ACC112 (cell line): ENCODE measurements at regions not wholly inside any gene's neighbourhood (a gene's known extent, or its start where the extent isn't known, plus 50 kb on each side); places are given as distances from the start of the nearest gene placed in this dataset.

Source experiments
- H2AFZ ChIP-seq: fragments of 200-600 bp; sonication (generic); one replicate; pipeline ENCODE4 v1.6.0; 2017; ENCODE audit warnings: antibody characterized with exemption, low read length; ENCODE audit not compliant: unreplicated experiment
- H3K27ac ChIP-seq: fragments of 200-600 bp; sonication (generic); 2 replicates; pipeline ENCODE4 v1.5.1; 2014; ENCODE audit warnings: low read depth, mild to moderate bottlenecking, antibody characterized with exemption, low read length, moderate library complexity
- H3K27me3 ChIP-seq: fragments of 200-600 bp; sonication (generic); 2 replicates; pipeline ENCODE4 v1.6.1; 2014; ENCODE audit warnings: mild to moderate bottlenecking, antibody characterized with exemption, low read length, moderate library complexity, mixed read lengths; ENCODE audit not compliant: insufficient read depth
- H3K36me3 ChIP-seq: fragments of 200-600 bp; sonication (generic); 2 replicates; pipeline ENCODE4 v1.6.1; 2016; ENCODE audit warnings: mild to moderate bottlenecking, antibody characterized with exemption, low read length, moderate library complexity, mixed read lengths; ENCODE audit not compliant: insufficient read depth
- H3K4me1 ChIP-seq: fragments of 200-600 bp; sonication (generic); one replicate; pipeline ENCODE4 v1.6.1; 2016; ENCODE audit warnings: low read length, mixed read lengths; ENCODE audit not compliant: insufficient read depth, unreplicated experiment, control insufficient read depth
- H3K4me3 ChIP-seq: fragments of 200-600 bp; sonication (generic); 2 replicates; pipeline ENCODE4 v1.5.1; 2014; ENCODE audit warnings: mild to moderate bottlenecking, low read depth, low read length
- H3K79me2 ChIP-seq: fragments of 200-600 bp; sonication (generic); one replicate; pipeline ENCODE4 v1.6.0; 2016; ENCODE audit warnings: low read length; ENCODE audit not compliant: control insufficient read depth, unreplicated experiment, insufficient read depth

- H2AFZ ChIP-seq: no peak overlapping the region
- no peaks in the 10 kb centered on the region for H3K27me3 ChIP-seq
- H3K4me1 ChIP-seq: no peaks in the 10 kb centered on the region
- H3K4me3 ChIP-seq: no peak overlapping the region
- H3K79me2 ChIP-seq: no peaks in the 10 kb centered on the region
- no peak overlapping the region for H3K27ac ChIP-seq
- H3K36me3 ChIP-seq: no peaks in the 10 kb centered on the region
These were observed 187.0 kb downstream of the CYRIA start for GRCh38 chr2:16478434-16479210.

- no peak overlapping the region for H3K4me3 ChIP-seq
- no peak overlapping the region for H3K27ac ChIP-seq
- H2AFZ ChIP-seq: no peak overlapping the region
- no peaks in the 10 kb centered on the region for H3K27me3 ChIP-seq
- no peaks in the 10 kb centered on the region for H3K79me2 ChIP-seq
- H3K36me3 ChIP-seq: no peaks in the 10 kb centered on the region
- no peaks in the 10 kb centered on the region for H3K4me1 ChIP-seq
These were observed 188.0 kb downstream of the CYRIA start for GRCh38 chr2:16477648-16478047.

GRCh38 chr2:16476866-16477265 is 188.8 kb downstream of the CYRIA start:
- Histone ChIP-seq H3K4me1 (no peaks in the 10 kb centered on the region), H3K27ac (no peak overlapping the region), H3K4me3 (no peak overlapping the region), H3K27me3 (no peaks in the 10 kb centered on the region), H3K79me2 (no peaks in the 10 kb centered on the region), H3K36me3 (no peaks in the 10 kb centered on the region), H2AFZ (no peak overlapping the region)

- Histone ChIP-seq H3K27me3 (no peaks in the 10 kb centered on the region), H3K4me3 (no peak overlapping the region), H3K36me3 (no peaks in the 10 kb centered on the region), H2AFZ (no peak overlapping the region), H3K4me1 (no peaks in the 10 kb centered on the region), H3K79me2 (no peaks in the 10 kb centered on the region), H3K27ac (no peak overlapping the region)
These were observed 189.6 kb downstream of the CYRIA start for GRCh38 chr2:16475986-16476567.

- no peaks in the 10 kb centered on the region for H3K4me1 ChIP-seq
- H3K27ac ChIP-seq: no peak overlapping the region
These were observed 190.0 kb downstream of the CYRIA start for GRCh38 chr2:16475586-16475985.

GRCh38 chr2:16473575-16473974 is 192.1 kb downstream of the CYRIA start:
- Histone ChIP-seq H3K27ac (no peak overlapping the region), H3K4me1 (no peaks in the 10 kb centered on the region), H3K79me2 (no peaks in the 10 kb centered on the region), H2AFZ (no peak overlapping the region), H3K4me3 (no peak overlapping the region), H3K27me3 (no peaks in the 10 kb centered on the region), H3K36me3 (no peaks in the 10 kb centered on the region)

More at GRCh38 chr2:16475586-16475985, 190.0 kb downstream of the CYRIA start:
- Histone ChIP-seq H3K79me2 (no peaks in the 10 kb centered on the region), H3K27me3 (no peaks in the 10 kb centered on the region), H2AFZ (no peak overlapping the region), H3K4me3 (no peak overlapping the region), H3K36me3 (no peaks in the 10 kb centered on the region)

GRCh38 chr2:16470936-16471490 is 194.6 kb downstream of the CYRIA start:
- no peaks in the 10 kb centered on the region for H3K4me1 ChIP-seq
- no peak overlapping the region for H3K4me3 ChIP-seq

GRCh38 chr2:16466821-16467151 is 198.8 kb downstream of the CYRIA start:
- H3K27ac ChIP-seq: no peak overlapping the region
- no peak overlapping the region for H3K4me3 ChIP-seq
- no peak overlapping the region for H2AFZ ChIP-seq
- no peaks in the 10 kb centered on the region for H3K36me3 ChIP-seq
- H3K27me3 ChIP-seq: no peaks in the 10 kb centered on the region
- no peaks in the 10 kb centered on the region for H3K79me2 ChIP-seq
- H3K4me1 ChIP-seq: no peaks in the 10 kb centered on the region

More at GRCh38 chr2:16470936-16471490, 194.6 kb downstream of the CYRIA start:
- Histone ChIP-seq H3K27me3 (no peaks in the 10 kb centered on the region), H3K79me2 (no peaks in the 10 kb centered on the region), H3K36me3 (no peaks in the 10 kb centered on the region), H3K27ac (no peak overlapping the region), H2AFZ (no peak overlapping the region)

- no peak overlapping the region for H2AFZ ChIP-seq
- H3K4me3 ChIP-seq: no peak overlapping the region
- no peak overlapping the region for H3K27ac ChIP-seq
- H3K36me3 ChIP-seq: no peaks in the 10 kb centered on the region
- H3K4me1 ChIP-seq: no peaks in the 10 kb centered on the region
- no peaks in the 10 kb centered on the region for H3K79me2 ChIP-seq
- H3K27me3 ChIP-seq: no peaks in the 10 kb centered on the region
These were observed 199.4 kb downstream of the CYRIA start for GRCh38 chr2:16466133-16466820.

- Histone ChIP-seq H3K79me2 (no peaks in the 10 kb centered on the region), H2AFZ (no peak overlapping the region), H3K4me1 (no peaks in the 10 kb centered on the region), H3K36me3 (no peaks in the 10 kb centered on the region), H3K27me3 (no peaks in the 10 kb centered on the region), H3K4me3 (no peak overlapping the region), H3K27ac (no peak overlapping the region)
These were observed 201.0 kb downstream of the CYRIA start for GRCh38 chr2:16464641-16465040.
